ENCODE measurements at regions not wholly inside any gene's neighbourhood (a gene's known extent, or its start where the extent isn't known, plus 50 kb on each side); places are given as distances from the start of the nearest gene placed in this dataset.

GRCh38 chr7:36802459-36803135, 78.3 kb upstream of the AOAH start:
- TF ChIP-seq, protein P1, sequence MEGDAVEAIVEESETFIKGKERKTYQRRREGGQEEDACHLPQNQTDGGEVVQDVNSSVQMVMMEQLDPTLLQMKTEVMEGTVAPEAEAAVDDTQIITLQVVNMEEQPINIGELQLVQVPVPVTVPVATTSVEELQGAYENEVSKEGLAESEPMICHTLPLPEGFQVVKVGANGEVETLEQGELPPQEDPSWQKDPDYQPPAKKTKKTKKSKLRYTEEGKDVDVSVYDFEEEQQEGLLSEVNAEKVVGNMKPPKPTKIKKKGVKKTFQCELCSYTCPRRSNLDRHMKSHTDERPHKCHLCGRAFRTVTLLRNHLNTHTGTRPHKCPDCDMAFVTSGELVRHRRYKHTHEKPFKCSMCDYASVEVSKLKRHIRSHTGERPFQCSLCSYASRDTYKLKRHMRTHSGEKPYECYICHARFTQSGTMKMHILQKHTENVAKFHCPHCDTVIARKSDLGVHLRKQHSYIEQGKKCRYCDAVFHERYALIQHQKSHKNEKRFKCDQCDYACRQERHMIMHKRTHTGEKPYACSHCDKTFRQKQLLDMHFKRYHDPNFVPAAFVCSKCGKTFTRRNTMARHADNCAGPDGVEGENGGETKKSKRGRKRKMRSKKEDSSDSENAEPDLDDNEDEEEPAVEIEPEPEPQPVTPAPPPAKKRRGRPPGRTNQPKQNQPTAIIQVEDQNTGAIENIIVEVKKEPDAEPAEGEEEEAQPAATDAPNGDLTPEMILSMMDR (IDR thresholded peaks at IDR 0.05): no peak
- intact Hi-C loops (cut with DNase I): no loop called here
- WGBS, 2 donors: 81 to 88% methylated on average over 1 of the region's 1 CpG
- no peaks in the 10 kb centered on the region for H3K27me3 ChIP-seq
- H3K4me3 ChIP-seq: no peak overlapping the region
- ATAC-seq (no peak), DNase-seq (no peak), FAIRE-seq (no peak)
- no peaks in the 10 kb centered on the region for H3K9me3 ChIP-seq
- peaks cover 0 to under 1% (median 0%) of the 10 kb centered on the region in 3 donors for H3K4me1 ChIP-seq
- no peaks in the 10 kb centered on the region for H3K36me3 ChIP-seq
- H3K27ac ChIP-seq: no peak overlapping the region

- whole genome bisulfite sequencing, 2 donors: 76 to 84% methylated on average over 4 of the region's 4 CpGs
Observed at GRCh38 chr7:36796850-36797536, 72.7 kb upstream of the AOAH start.

DNA sequence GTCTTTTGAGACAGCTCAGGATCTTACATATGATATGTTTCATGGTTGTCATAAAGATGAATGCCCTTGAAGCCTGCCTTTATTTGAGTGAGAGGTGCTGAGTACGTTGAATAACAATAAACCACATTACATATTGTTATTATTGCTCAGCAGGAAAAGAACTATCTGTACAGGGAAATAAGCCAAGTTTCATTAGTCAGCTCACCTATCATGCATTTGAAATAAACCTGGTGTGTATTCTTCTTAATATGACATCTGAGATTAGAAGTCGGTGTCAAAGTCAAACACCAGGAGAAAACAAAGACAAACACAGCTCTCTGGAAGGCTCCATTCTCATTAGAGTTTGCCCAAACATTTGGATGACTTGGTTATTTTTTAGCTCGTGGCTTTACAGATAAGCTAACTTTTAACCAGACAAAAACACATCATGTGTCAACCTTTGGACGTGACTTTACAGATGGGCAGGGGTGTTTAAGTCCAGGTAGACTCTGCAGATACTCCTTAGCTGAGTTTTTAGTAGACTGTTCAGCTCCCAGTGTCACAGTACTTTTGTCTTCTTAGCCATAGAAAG, 71.2 kb upstream of the AOAH start:
- intact Hi-C loops (cut with DNase I): no loop called here
- WGBS, 2 donors: 11 to 14% methylated on average over 4 of the region's 4 CpGs
- Histone ChIP-seq H3K4me3 (no peak overlapping the region), H3K27ac (peak overlapping the region in 3 of 4 donors; percentile 6 to 52 (median 48)), H3K36me3 (no peaks in the 10 kb centered on the region), H3K4me1 (peaks cover 0 to 14% (median 10%) of the 10 kb centered on the region in 3 donors), H3K27me3 (no peaks in the 10 kb centered on the region), H3K9me3 (no peaks in the 10 kb centered on the region)
- ATAC-seq (peak in 3 of 4 donors; percentile 71 to 78 (median 71)), DNase-seq (no peak), FAIRE-seq (no peak)
- TF ChIP-seq, protein P1 (IDR thresholded peaks at IDR 0.05): no peak

More at GRCh38 chr7:36796850-36797536, 72.7 kb upstream of the AOAH start:
- FAIRE-seq (no peak), ATAC-seq (no peak), DNase-seq (no peak)
- Histone ChIP-seq H3K27me3 (no peaks in the 10 kb centered on the region), H3K4me3 (no peak overlapping the region), H3K36me3 (no peaks in the 10 kb centered on the region), H3K9me3 (no peaks in the 10 kb centered on the region), H3K27ac (peak overlapping the region in 1 of 4 donors; percentile 48), H3K4me1 (peaks cover 0 to 14% (median 10%) of the 10 kb centered on the region in 3 donors)
- intact Hi-C loops (cut with DNase I): no loop called here
- TF ChIP-seq, protein P1 (IDR thresholded peaks at IDR 0.05): no peak

- H3K4me3 ChIP-seq: no peak overlapping the region
- H3K27ac ChIP-seq: peak overlapping the region in 3 of 4 donors; percentile 6 to 52 (median 48)
- no peaks in the 10 kb centered on the region for H3K27me3 ChIP-seq
- 57 to 63% methylated on average over 3 of the region's 3 CpGs for WGBS, 2 donors
- H3K36me3 ChIP-seq: no peaks in the 10 kb centered on the region
- peaks cover 0 to 14% (median 10%) of the 10 kb centered on the region in 3 donors for H3K4me1 ChIP-seq
- DNase-seq (peak in 2 of 6 donors; percentile 9 to 44), FAIRE-seq (no peak), ATAC-seq (peak in 3 of 4 donors; percentile 51 to 67 (median 63))
- intact Hi-C loops (cut with DNase I): no loop called here
- TF ChIP-seq, protein P1 (IDR thresholded peaks at IDR 0.05): no peak
- no peaks in the 10 kb centered on the region for H3K9me3 ChIP-seq
Observed at GRCh38 chr7:36794689-36795088, 70.4 kb upstream of the AOAH start.

All from pancreas (tissue), 10 donors.